Right lobe of liver (tissue), 6 donors: ENCODE measurements at regions not wholly inside any gene's neighbourhood (a gene's known extent, or its start where the extent isn't known, plus 50 kb on each side); places are given as distances from the start of the nearest gene placed in this dataset.

Experiments
- ATAC-seq, 4 donors: fragments of 200-7000 bp; cut with Tn5 transposase; one replicate each; pipeline ENCODE4 v1.9.1; 2020; ENCODE audit warnings: mild to moderate bottlenecking in 4 of 4, moderate library complexity in 4 of 4
- DNase-seq, 3 donors: peaks; one replicate each; pipeline ENCODE4 v3.0.0-alpha.2; 2020
- H3K27ac ChIP-seq, 3 donors: fragments of 200-600 bp; one replicate each; pipeline ENCODE4 v1.8.0; 2022
- H3K27me3 ChIP-seq, 2 donors: fragments of 200-600 bp; one replicate each; pipeline ENCODE4 v1.8.0; 2022
- H3K36me3 ChIP-seq, 4 donors: fragments of 200-600 bp; sonication (generic) in 1 of 4; one replicate each; pipeline versions ENCODE4 v1.5.1 to v1.8.0; 2017 to 2022; ENCODE audit warnings: control low read depth in 1 of 4
- H3K4me1 ChIP-seq, 4 donors: fragments of 200-600 bp; sonication (generic) in 1 of 4; one replicate each; pipeline versions ENCODE4 v1.5.1 to v1.8.0; 2017 to 2022; ENCODE audit warnings: control low read depth in 1 of 4
- H3K4me3 ChIP-seq, 3 donors: fragments of 200-600 bp; one replicate each; pipeline ENCODE4 v1.8.0; 2022
- H3K9me3 ChIP-seq, 4 donors: fragments of 200-600 bp; sonication (generic) in 1 of 4; one replicate each; pipeline versions ENCODE4 v1.5.1 to v1.8.0; 2017 to 2022; ENCODE audit warnings: control low read depth in 1 of 4
- CTCF ChIP-seq, 4 donors: fragments of 200-600 bp in 3 of 4; fragments of 450-650 bp in 1 of 4; IDR thresholded peaks; one replicate each; pipeline versions ENCODE4 v1.5.1 to v1.8.0; 2016 to 2022; ENCODE audit warnings: antibody characterized with exemption in 4 of 4, mild to moderate bottlenecking in 2 of 4
- POLR2A ChIP-seq: fragments of 450-650 bp; IDR thresholded peaks from one replicate; pipeline ENCODE4 v1.6.1; 2017; ENCODE audit warnings: antibody characterized with exemption, mild to moderate bottlenecking
- WGBS: methylation state at CpG from one replicate; pipeline ENCODE4 v1.1.6; 2018; ENCODE audit warnings: low coverage, low lambda C conversion rate; ENCODE audit not compliant: insufficient coverage; ENCODE audit errors: missing lambda C conversion rate; 5-methylcytosine and 5-hydroxymethylcytosine counted together
- intact Hi-C, 2 donors: fragments of 100-400 bp; cut with DNase I; formaldehyde crosslinking; loops; one replicate each; pipeline versions ENCODE4 v1.11.2 to v1.14.1; 2022
- donor health status: DM: no; HTN: yes; CAD: no.
- donor health status: DM: no; HTN: no; CAD: no.
- donor health status: DM: no; HTN: no; CAD: no.
- donor health status: DM: no; HTN: yes; CAD: no.
- donor health status: DM: no; HTN: yes; CAD: no.

GRCh38 chr6:9553002-9553401 lies 861.9 kb downstream of the TFAP2A start:
- Histone ChIP-seq H3K36me3 (no peaks in the 10 kb centered on the region), H3K9me3 (no peaks in the 10 kb centered on the region), H3K4me3 (no peak overlapping the region), H3K4me1 (no peaks in the 10 kb centered on the region), H3K27ac (no peak overlapping the region), H3K27me3 (no peaks in the 10 kb centered on the region)
- ATAC-seq (no peak), DNase-seq (no peak)
- no peak for TF ChIP-seq POLR2A
- no peak for TF ChIP-seq CTCF (IDR thresholded peaks at IDR 0.05)
- intact Hi-C loops: no loop called here
- 50% methylated on average over 1 of the region's 1 CpG for WGBS

GRCh38 chr6:9543649-9544048 lies 871.2 kb downstream of the TFAP2A start:
- intact Hi-C loops: no loop called here
- TF ChIP-seq CTCF (IDR thresholded peaks at IDR 0.05) (no peak), POLR2A (no peak)

GRCh38 chr6:9540534-9541126 lies 874.2 kb downstream of the TFAP2A start:
- 50% methylated on average over 2 of the region's 2 CpGs for WGBS
- DNase-seq (no peak), ATAC-seq (peak; percentile 36 to 66 (median 52))
- Histone ChIP-seq H3K27me3 (no peaks in the 10 kb centered on the region), H3K36me3 (no peaks in the 10 kb centered on the region), H3K4me1 (no peaks in the 10 kb centered on the region), H3K9me3 (no peaks in the 10 kb centered on the region), H3K4me3 (no peak overlapping the region), H3K27ac (no peak overlapping the region)
- intact Hi-C loops: no loop called here
- TF ChIP-seq CTCF (IDR thresholded peaks at IDR 0.05) (peak; percentile 59 to 87 (median 82)), POLR2A (no peak)

More at GRCh38 chr6:9543649-9544048, 871.2 kb downstream of the TFAP2A start:
- H3K4me1 ChIP-seq: no peaks in the 10 kb centered on the region
- no peaks in the 10 kb centered on the region for H3K9me3 ChIP-seq
- WGBS: 59% methylated on average over 5 of the region's 5 CpGs
- H3K27ac ChIP-seq: no peak overlapping the region
- no peak overlapping the region for H3K4me3 ChIP-seq
- no peak for DNase-seq
- no peaks in the 10 kb centered on the region for H3K27me3 ChIP-seq
- ATAC-seq: no peak
- no peaks in the 10 kb centered on the region for H3K36me3 ChIP-seq

DNA sequence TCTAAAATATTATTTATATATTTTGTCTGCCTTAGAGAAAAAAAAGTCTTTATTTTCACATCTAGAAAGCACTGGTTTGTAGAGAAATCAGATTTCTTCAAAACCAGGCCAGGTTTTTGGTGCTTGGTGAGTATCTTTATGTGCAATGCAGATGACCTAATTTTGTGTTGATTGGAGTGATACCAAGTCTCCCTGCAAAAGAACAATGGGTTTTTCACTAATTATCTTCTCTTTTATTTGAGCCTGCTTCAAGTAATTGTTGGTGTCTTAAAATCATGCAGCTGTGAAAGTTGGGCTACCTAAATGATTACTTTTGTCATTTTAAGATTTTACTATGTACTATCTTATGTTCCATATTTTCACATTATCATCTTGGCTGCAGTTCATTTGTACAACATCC lies 874.7 kb downstream of the TFAP2A start:
- ATAC-seq (no peak), DNase-seq (no peak)
- H3K4me1 ChIP-seq: no peaks in the 10 kb centered on the region
- no peak overlapping the region for H3K27ac ChIP-seq
- no peaks in the 10 kb centered on the region for H3K36me3 ChIP-seq
- no peak for TF ChIP-seq POLR2A
- intact Hi-C loops: no loop called here
- H3K9me3 ChIP-seq: no peaks in the 10 kb centered on the region
- no peak overlapping the region for H3K4me3 ChIP-seq
- no peaks in the 10 kb centered on the region for H3K27me3 ChIP-seq

GRCh38 chr6:9539231-9539755 lies 875.6 kb downstream of the TFAP2A start:
- Histone ChIP-seq H3K27ac (no peak overlapping the region), H3K4me1 (no peaks in the 10 kb centered on the region), H3K36me3 (no peaks in the 10 kb centered on the region), H3K4me3 (no peak overlapping the region), H3K9me3 (no peaks in the 10 kb centered on the region), H3K27me3 (no peaks in the 10 kb centered on the region)
- intact Hi-C loops: no loop called here
- WGBS: 23% methylated on average over 4 of the region's 4 CpGs
- DNase-seq (no peak), ATAC-seq (peak in 3 of 4 donors; percentile 30 to 49 (median 43))
- TF ChIP-seq CTCF (IDR thresholded peaks at IDR 0.05) (no peak), POLR2A (no peak)
